Right renal cortex interstitium (tissue), 3 donors: ENCODE measurements at regions not wholly inside any gene's neighbourhood (a gene's known extent, or its start where the extent isn't known, plus 50 kb on each side); places are given as distances from the start of the nearest gene placed in this dataset.
A peak's percentile ranks its signal among the peaks of the same experiment; 100 is the strongest.
"Not testable (repeated sequence)": the region's sequence is repeated elsewhere in the genome, so short reads cannot be mapped to it uniquely, and the experiment has no call there.

Experiments used
- DNase-seq, 3 donors: peaks; one replicate each; pipeline ENCODE4 v3.0.0-alpha.2; 2013; ENCODE audit warnings: low read depth in 3 of 3, low spot score in 2 of 3

GRCh38 chr9:108033976-108034964, 544.7 kb upstream of the KLF4 start:
- peak in 1 of 3 donors; percentile 10 for DNase-seq

- not testable (repeated sequence) for DNase-seq
Measured at GRCh38 chr9:108032079-108032478, 542.5 kb upstream of the KLF4 start.

GRCh38 chr9:108031221-108031620, 541.7 kb upstream of the KLF4 start:
- DNase-seq = not testable (repeated sequence)

- not testable (repeated sequence) for DNase-seq
Measured at GRCh38 chr9:108026718-108027117, 537.1 kb upstream of the KLF4 start.

GRCh38 chr9:108024604-108025003, 535.0 kb upstream of the KLF4 start:
- no peak for DNase-seq

GRCh38 chr9:108022246-108022935, 532.8 kb upstream of the KLF4 start:
- no peak for DNase-seq

- no peak for DNase-seq
Measured at GRCh38 chr9:108021096-108021710, 531.6 kb upstream of the KLF4 start.

- DNase-seq = no peak
Measured at GRCh38 chr9:108019821-108020220, 530.3 kb upstream of the KLF4 start.

- no peak for DNase-seq
Measured at GRCh38 chr9:108017671-108018070, 528.1 kb upstream of the KLF4 start.

GRCh38 chr9:108016446-108016845, 526.9 kb upstream of the KLF4 start:
- DNase-seq = no peak

- DNase-seq = no peak
Measured at GRCh38 chr9:108015690-108016089, 526.1 kb upstream of the KLF4 start.

- no peak for DNase-seq
Measured at GRCh38 chr9:108014353-108014752, 524.8 kb upstream of the KLF4 start.

- DNase-seq = no peak
Measured at GRCh38 chr9:108012886-108013665, 523.5 kb upstream of the KLF4 start.

- DNase-seq = no peak
Measured at GRCh38 chr9:108012405-108012804, 522.8 kb upstream of the KLF4 start.

GRCh38 chr9:108003526-108003925, 514.0 kb upstream of the KLF4 start:
- no peak for DNase-seq

GRCh38 chr9:108002371-108002956, 512.9 kb upstream of the KLF4 start:
- DNase-seq = peak in 2 of 3 donors; percentile 56 to 57

GRCh38 chr9:108001237-108001636, 511.7 kb upstream of the KLF4 start:
- no peak for DNase-seq

- DNase-seq = no peak
Measured at GRCh38 chr9:107999890-108000289, 510.3 kb upstream of the KLF4 start.

GRCh38 chr9:107999011-107999410, 509.4 kb upstream of the KLF4 start:
- DNase-seq = no peak

- DNase-seq = no peak
Measured at GRCh38 chr9:107994648-107995047, 505.1 kb upstream of the KLF4 start.
